GM23338 (cell line): ENCODE measurements at regions not wholly inside any gene's neighbourhood (a gene's known extent, or its start where the extent isn't known, plus 50 kb on each side); places are given as distances from the start of the nearest gene placed in this dataset.

Experiments used
- ATAC-seq: fragments of 200-7000 bp; cut with Tn5 transposase; 3 replicates; pipeline ENCODE4 v1.9.1; 2020
- DNase-seq: peaks from one replicate; pipeline ENCODE4 v3.0.0-alpha.2; 2015; ENCODE audit warnings: low spot score
- H2AFZ ChIP-seq: fragments of 200-600 bp; sonication (generic); 2 replicates; pipeline ENCODE4 v1.8.0; 2016; ENCODE audit warnings: antibody characterized with exemption, mild to moderate bottlenecking, moderate library complexity
- H3F3A ChIP-seq: fragments of 200-600 bp; sonication (generic); replicated peaks from 2 replicates; pipeline ENCODE4 v1.8.0; 2017; ENCODE audit warnings: antibody characterized with exemption, mixed run types, low read depth
- H3K27ac ChIP-seq: fragments of 200-600 bp; sonication (generic); 2 replicates; pipeline ENCODE4 v1.6.1; 2016; ENCODE audit warnings: low read depth
- H3K27me3 ChIP-seq: fragments of 200-600 bp; sonication (generic); 2 replicates; pipeline ENCODE4 v1.8.0; 2016; ENCODE audit warnings: mild to moderate bottlenecking, mixed run types, moderate library complexity; ENCODE audit not compliant: insufficient read depth
- H3K36me3 ChIP-seq: fragments of 200-600 bp; sonication (generic); 2 replicates; pipeline ENCODE4 v1.8.0; 2016; ENCODE audit warnings: mild to moderate bottlenecking; ENCODE audit not compliant: insufficient read depth
- H3K4me1 ChIP-seq: fragments of 200-600 bp; sonication (generic); 2 replicates; pipeline ENCODE4 v1.8.0; 2016; ENCODE audit warnings: mild to moderate bottlenecking, moderate library complexity; ENCODE audit not compliant: insufficient read depth
- H3K4me2 ChIP-seq: fragments of 200-600 bp; sonication (generic); 2 replicates; pipeline ENCODE4 v1.7.1; 2017; ENCODE audit warnings: mixed run types
- H3K4me3 ChIP-seq: fragments of 200-600 bp; sonication (generic); 2 replicates; pipeline ENCODE4 v1.6.1; 2016; ENCODE audit warnings: mixed run types
- H3K79me2 ChIP-seq: fragments of 200-600 bp; sonication (generic); replicated peaks from 2 replicates; pipeline ENCODE4 v1.8.0; 2017; ENCODE audit warnings: mild to moderate bottlenecking; ENCODE audit not compliant: insufficient read depth
- H3K9me2 ChIP-seq: fragments of 200-600 bp; sonication (generic); 2 replicates; pipeline ENCODE4 v1.8.0; 2017; ENCODE audit not compliant: insufficient read depth
- H4K20me1 ChIP-seq: fragments of 200-600 bp; sonication (generic); replicated peaks from 2 replicates; pipeline ENCODE4 v1.8.0; 2017; ENCODE audit warnings: mild to moderate bottlenecking; ENCODE audit not compliant: insufficient read depth
- H3K27ac Mint-ChIP-seq: 2 replicates; pipeline ENCODE4 v1.8.0; 2020; ENCODE audit warnings: inconsistent platforms, mild to moderate bottlenecking, moderate library complexity, mixed read lengths
- H3K27me3 Mint-ChIP-seq: 3 replicates; pipeline ENCODE4 v1.8.0; 2022; ENCODE audit warnings: low read depth, mild to moderate bottlenecking, moderate library complexity, mixed read lengths, inconsistent platforms; ENCODE audit not compliant: insufficient read depth, poor library complexity
- H3K36me3 Mint-ChIP-seq: 3 replicates; pipeline ENCODE4 v1.8.0; 2021; ENCODE audit warnings: low read depth, mild to moderate bottlenecking, inconsistent platforms, moderate library complexity, mixed read lengths
- H3K4me1 Mint-ChIP-seq: 3 replicates; pipeline ENCODE4 v1.8.0; 2020; ENCODE audit warnings: mild to moderate bottlenecking, inconsistent platforms, mixed read lengths
- H3K4me3 Mint-ChIP-seq: 3 replicates; pipeline ENCODE4 v1.8.0; 2021; ENCODE audit warnings: moderate library complexity, mild to moderate bottlenecking, inconsistent platforms, mixed read lengths
- H3K9me3 Mint-ChIP-seq: 3 replicates; pipeline ENCODE4 v1.8.0; 2020; ENCODE audit warnings: moderate library complexity, mild to moderate bottlenecking, inconsistent platforms, mixed read lengths
- ZNF462 ChIP-seq: fragments of 250-450 bp; sonication (Bioruptor Pico); IDR thresholded peaks from 2 replicates; pipeline ENCODE4 v1.5.0; 2020; ENCODE audit warnings: mild to moderate bottlenecking, moderate library complexity
- TF ChIP-seq, protein P1 (sequence below): IDR thresholded peaks from one replicate; pipeline ENCODE4 v1.6.1; 2018; ENCODE audit warnings: antibody characterized with exemption; ENCODE audit not compliant: unreplicated experiment

GRCh38 chr3:5784690-5785089 lies 597.2 kb downstream of the EDEM1 start (continued):
- no peak for TF ChIP-seq ZNF462 (CRISPR knock-in tag)

DNA sequence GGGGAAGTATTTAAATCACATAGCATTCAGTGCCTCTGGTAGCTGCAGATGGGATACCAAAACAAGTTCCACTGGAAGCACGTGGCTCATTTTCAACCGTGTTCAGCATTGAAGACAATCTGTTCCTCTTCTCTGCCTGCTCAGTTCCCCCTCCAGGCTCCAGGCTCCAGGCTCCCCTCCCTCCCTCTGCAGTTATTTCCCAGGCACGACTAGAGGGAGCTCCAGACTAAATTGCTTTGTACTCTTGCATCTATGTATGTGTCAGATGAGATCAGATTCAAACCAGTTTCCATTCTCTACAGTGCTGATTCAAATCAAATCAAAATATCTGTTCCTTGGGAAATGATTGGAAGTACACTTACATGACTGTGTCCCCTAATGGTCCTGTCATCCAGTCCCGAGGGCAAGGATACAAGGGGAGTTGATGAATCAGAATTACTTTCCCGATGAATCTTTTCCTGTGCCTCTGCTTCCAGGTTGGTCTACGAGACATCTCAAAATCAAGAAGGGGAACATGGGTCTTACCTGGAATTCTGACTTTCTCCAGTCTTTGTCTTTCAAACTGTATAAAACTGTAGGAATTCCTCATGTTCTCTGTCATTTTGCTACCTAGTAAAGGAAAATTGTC lies 600.5 kb downstream of the EDEM1 start:
- H3K27ac ChIP-seq = no peak overlapping the region
- no peak overlapping the region for H3K4me3 Mint-ChIP-seq
- peaks cover 3% of the 10 kb centered on the region for H3K27me3 Mint-ChIP-seq
- DNase-seq = no peak
- no peak overlapping the region for H3K4me2 ChIP-seq
- ATAC-seq = peak; percentile 60
- peaks cover 6% of the 10 kb centered on the region; the same call in 1 of the 2 replicates for H3K36me3 ChIP-seq
- no peaks in the 10 kb centered on the region for H3K79me2 ChIP-seq
- H3K4me1 ChIP-seq = no peaks in the 10 kb centered on the region
- no peaks in the 10 kb centered on the region for H3K27me3 ChIP-seq
- TF ChIP-seq, protein P1, sequence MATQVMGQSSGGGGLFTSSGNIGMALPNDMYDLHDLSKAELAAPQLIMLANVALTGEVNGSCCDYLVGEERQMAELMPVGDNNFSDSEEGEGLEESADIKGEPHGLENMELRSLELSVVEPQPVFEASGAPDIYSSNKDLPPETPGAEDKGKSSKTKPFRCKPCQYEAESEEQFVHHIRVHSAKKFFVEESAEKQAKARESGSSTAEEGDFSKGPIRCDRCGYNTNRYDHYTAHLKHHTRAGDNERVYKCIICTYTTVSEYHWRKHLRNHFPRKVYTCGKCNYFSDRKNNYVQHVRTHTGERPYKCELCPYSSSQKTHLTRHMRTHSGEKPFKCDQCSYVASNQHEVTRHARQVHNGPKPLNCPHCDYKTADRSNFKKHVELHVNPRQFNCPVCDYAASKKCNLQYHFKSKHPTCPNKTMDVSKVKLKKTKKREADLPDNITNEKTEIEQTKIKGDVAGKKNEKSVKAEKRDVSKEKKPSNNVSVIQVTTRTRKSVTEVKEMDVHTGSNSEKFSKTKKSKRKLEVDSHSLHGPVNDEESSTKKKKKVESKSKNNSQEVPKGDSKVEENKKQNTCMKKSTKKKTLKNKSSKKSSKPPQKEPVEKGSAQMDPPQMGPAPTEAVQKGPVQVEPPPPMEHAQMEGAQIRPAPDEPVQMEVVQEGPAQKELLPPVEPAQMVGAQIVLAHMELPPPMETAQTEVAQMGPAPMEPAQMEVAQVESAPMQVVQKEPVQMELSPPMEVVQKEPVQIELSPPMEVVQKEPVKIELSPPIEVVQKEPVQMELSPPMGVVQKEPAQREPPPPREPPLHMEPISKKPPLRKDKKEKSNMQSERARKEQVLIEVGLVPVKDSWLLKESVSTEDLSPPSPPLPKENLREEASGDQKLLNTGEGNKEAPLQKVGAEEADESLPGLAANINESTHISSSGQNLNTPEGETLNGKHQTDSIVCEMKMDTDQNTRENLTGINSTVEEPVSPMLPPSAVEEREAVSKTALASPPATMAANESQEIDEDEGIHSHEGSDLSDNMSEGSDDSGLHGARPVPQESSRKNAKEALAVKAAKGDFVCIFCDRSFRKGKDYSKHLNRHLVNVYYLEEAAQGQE = no peak
- peaks cover 72% of the 10 kb centered on the region for H3K9me3 Mint-ChIP-seq
- no peak overlapping the region for H2AFZ ChIP-seq
- H3K4me3 ChIP-seq = no peak overlapping the region
- no peak overlapping the region for H3K27ac Mint-ChIP-seq
- no peaks in the 10 kb centered on the region for H3K9me2 ChIP-seq
- peaks cover 6% of the 10 kb centered on the region; the same call in 2 of the 3 replicates for H3K36me3 Mint-ChIP-seq
- H3K4me1 Mint-ChIP-seq = no peaks in the 10 kb centered on the region
- no peaks in the 10 kb centered on the region for H3F3A ChIP-seq
- no peaks in the 10 kb centered on the region for H4K20me1 ChIP-seq
